ENCODE measurements at regions not wholly inside any gene's neighbourhood (a gene's known extent, or its start where the extent isn't known, plus 50 kb on each side); places are given as distances from the start of the nearest gene placed in this dataset.

DNA sequence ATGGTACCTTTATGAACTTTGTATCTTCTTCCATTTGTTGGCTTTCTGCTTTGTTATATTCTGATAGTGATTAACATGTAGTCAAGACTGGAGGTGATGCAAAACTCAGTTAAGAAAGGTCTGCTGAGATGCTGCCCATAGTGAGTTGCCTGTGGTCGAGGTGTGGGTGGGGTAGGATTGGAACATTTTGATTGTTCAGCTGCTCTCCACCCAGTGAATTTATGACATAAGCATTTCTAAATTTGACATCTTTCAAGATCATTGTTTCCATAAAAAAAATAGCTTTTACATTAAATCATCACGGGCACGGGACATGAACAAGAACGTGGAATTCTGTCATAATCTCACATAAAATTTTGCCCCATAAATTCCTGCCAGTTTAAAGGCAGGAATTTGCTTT is 146.6 kb upstream of the POU3F2 start:
- peak; percentile 70 for DNase-seq (ENCODE audit: low read depth)

GRCh38 chr6:98695091-98695801 is 139.1 kb upstream of the POU3F2 start:
- no peak for DNase-seq (ENCODE audit: low read depth)

DNA sequence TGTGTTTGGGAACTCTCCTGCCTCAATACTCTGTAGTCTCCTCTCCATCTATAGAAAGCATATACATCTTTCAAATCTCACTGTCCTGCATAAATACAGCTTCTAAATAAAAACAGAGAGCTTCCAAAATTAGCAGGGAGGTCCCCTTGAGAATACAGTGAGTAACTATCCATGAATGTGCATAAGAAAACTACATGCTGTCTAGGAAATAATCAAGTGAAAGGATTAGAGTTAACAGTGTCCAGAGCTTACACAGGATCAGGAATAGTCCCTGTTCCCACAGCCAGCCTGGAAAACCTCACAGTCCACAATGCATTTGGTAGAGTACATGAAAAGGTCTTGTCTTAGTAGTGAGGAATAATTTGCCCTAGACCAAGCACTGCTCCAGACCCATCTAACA is 123.0 kb upstream of the POU3F2 start:
- peak; percentile 1 for DNase-seq (ENCODE audit: low read depth)

GRCh38 chr6:98716341-98716740 is 118.0 kb upstream of the POU3F2 start:
- DNase-seq (ENCODE audit: low read depth): no peak

- no peak for DNase-seq (ENCODE audit: low read depth)
These were observed 117.0 kb upstream of the POU3F2 start for GRCh38 chr6:98717322-98717877.

DNA sequence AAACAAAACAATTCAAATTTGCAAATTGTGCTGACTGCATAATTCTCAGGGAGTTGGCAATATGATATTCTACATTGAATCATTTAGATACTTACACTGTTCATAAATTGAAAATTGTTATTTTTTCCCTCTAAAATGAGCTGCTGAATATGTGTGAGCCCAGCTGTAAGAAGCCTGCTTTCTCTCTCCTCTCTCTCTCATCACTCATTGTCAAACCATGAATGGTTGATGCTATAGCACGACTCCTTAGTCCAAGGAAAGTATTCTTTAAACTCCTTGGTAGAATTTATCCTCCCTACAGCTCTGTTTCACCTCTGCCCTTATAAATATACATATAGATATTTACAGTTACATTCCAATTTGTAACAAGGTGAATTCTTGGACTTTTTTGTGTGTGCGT is 116.4 kb upstream of the POU3F2 start:
- no peak for DNase-seq (ENCODE audit: low read depth)

- peak; percentile 0 for DNase-seq (ENCODE audit: low read depth)
These were observed 109.8 kb upstream of the POU3F2 start for GRCh38 chr6:98724537-98724936.

DNA sequence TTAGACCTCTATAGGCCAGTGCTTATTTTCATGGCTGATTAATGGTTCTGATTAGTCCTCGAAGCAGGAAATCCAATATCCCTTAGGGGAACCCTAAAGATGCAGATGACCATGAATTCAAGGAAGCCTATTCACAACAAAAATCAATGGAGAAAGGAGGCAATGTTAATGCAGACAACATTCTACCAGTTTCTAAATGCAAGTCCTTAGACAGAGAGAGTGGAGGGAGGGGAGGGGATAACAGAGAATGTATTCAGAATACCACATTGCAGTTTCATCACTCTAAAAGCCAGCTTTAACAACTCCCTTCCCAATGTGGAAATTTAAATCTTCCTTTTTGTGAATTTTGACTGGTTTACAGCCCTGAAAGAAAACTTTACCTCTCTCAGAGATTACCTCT is 87.1 kb upstream of the POU3F2 start:
- DNase-seq (ENCODE audit: low read depth): no peak

GRCh38 chr6:98747960-98748359 is 86.4 kb upstream of the POU3F2 start:
- no peak for DNase-seq (ENCODE audit: low read depth)

GRCh38 chr6:98759459-98759858 is 74.9 kb upstream of the POU3F2 start:
- no peak for DNase-seq (ENCODE audit: low read depth)

DNA sequence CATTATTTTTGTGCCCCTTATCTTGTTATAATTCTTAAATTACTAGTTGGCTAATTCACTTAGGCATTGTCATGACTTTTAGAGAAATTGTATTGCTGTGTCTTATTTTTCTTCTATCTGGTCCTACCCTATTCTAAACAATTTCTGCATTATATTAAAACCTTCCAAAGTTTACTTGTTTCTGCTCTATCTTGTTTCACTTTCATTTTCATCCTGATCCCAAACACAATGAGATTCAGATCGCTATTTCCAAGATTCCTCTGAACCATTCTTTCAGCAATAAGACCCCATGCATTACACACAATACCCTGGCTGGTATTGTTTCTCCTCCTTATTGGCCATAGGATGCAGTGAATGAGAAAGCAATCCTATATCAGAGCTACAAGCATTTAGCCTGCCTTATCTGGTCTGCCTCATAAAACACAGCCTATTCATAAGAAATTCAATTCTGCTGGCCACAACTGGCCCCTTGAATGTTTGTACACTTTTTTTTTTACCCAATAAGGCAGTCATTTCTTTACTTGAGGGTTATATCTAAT is 69.9 kb upstream of the POU3F2 start:
- peak; percentile 11 for DNase-seq (ENCODE audit: low read depth)

DNA sequence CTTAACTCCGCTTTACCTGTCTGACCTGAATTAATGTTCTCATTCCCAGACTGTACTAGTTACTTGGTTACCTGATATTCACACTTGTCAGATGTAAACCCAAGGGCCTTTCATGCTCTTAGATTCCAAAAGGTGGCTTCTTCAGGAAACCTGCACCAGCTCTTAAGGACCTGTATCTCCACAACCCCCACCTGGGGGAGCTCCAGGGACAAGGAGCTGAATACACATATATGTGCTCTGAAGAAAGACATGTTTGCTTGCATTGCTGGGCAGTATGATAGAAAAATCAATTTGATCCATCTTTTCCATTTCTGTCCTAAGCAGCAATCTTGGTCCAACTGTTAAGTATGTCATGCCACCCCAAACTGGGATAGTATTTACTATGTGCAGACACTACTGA is 64.8 kb upstream of the POU3F2 start:
- DNase-seq (ENCODE audit: low read depth): no peak

DNA sequence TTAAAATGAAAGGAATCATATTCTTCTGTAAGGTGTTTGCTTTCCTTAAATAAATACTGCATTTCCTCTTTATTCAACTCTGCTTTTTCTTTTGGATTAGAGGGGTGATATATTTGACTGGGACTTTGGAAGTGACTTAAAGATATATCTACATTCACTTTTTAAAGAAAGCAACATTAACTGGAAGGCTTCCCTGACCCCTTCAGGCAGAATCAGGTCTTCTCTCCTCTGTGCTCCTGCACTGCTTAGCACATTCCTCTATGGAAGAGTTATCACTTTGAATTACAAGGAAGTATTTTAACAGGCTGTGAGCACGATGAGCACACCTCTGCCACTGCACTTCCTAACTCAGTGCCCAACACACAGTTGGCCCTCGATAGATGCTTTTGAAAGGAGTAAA is 59.2 kb upstream of the POU3F2 start:
- DNase-seq (ENCODE audit: low read depth): no peak

DNA sequence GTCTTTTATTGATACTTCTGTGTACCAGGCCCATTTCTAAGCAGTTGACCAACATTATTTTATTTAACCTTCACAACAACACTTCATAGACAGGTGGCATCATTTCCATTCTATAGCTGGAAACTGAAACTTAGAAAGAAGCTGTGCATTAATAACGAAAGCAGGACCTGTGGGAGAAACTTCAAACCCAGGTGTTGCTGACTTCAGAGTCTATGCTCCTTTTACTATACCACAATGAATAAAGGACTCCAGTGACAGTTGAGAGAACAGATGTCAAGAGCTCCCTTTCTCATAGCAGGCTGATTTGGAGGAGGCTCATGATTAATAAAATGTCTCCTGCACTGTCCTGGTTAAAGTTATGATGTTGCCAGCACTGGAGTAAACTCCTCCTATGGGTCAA is 56.6 kb upstream of the POU3F2 start:
- DNase-seq (ENCODE audit: low read depth): no peak

DNA sequence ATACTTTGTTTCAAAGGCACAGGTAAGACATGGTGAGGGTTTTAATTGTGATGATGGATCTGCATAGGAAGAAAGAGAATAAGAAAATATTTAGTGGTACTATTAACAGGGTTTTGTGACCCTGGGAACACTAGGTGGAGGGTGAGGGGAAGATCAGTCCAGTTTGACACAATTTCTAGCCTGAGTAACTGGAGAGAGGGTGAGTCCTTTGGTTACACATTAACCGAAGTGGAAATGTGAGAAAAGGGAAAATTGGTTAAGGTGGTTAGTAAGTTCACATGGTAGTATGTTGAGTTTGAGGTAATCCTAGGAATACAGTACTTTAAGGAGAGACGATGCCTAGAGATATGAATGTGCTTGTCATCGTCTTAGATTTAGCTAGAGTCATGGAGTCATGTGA is 54.8 kb upstream of the POU3F2 start:
- no peak for DNase-seq (ENCODE audit: low read depth)

- DNase-seq (ENCODE audit: low read depth): no peak
These were observed 51.6 kb upstream of the POU3F2 start for GRCh38 chr6:98782772-98783171.

DNA sequence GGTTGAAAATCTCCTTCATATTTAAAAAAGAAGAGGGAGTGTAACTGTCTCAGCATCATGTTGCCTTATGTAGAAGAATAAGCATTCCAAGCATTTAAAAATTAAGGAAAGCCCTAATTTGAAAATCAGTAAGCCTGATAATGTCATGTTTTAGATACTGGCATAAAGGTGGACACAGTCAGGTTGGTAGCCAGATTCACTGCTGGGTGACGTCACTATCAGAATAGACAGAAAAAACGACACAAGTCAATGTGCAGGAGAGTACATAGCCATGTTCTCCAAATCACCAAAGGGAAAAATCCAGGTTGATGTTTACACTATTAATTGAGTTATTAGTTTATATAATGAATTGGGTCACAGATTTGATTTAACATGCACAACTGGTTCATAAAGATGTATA is 50.8 kb upstream of the POU3F2 start:
- no peak for DNase-seq (ENCODE audit: low read depth)

Data from LHCN-M2 (cell line).